ENCODE measurements at regions not wholly inside any gene's neighbourhood (a gene's known extent, or its start where the extent isn't known, plus 50 kb on each side); places are given as distances from the start of the nearest gene placed in this dataset.
"Not testable (repeated sequence)": the region's sequence is repeated elsewhere in the genome, so short reads cannot be mapped to it uniquely, and the experiment has no call there.

GRCh38 chr20:53891306-53891894 is 179.0 kb downstream of the BCAS1 start:
- no peak for DNase-seq (ENCODE audit: low read depth in 2 of 2)

- DNase-seq (ENCODE audit: low read depth in 2 of 2) = no peak
Observed at GRCh38 chr20:53890443-53891305, 179.7 kb downstream of the BCAS1 start.

- DNase-seq (ENCODE audit: low read depth in 2 of 2) = no peak
Observed at GRCh38 chr20:53889411-53890148, 180.8 kb downstream of the BCAS1 start.

- DNase-seq (ENCODE audit: low read depth in 2 of 2) = no peak
Observed at GRCh38 chr20:53888951-53889350, 181.4 kb downstream of the BCAS1 start.

GRCh38 chr20:53888510-53888909 is 181.9 kb downstream of the BCAS1 start:
- no peak for DNase-seq (ENCODE audit: low read depth in 2 of 2)

- DNase-seq (ENCODE audit: low read depth in 2 of 2) = no peak
Observed at GRCh38 chr20:53887973-53888372, 182.4 kb downstream of the BCAS1 start.

GRCh38 chr20:53884859-53885541 is 185.4 kb downstream of the BCAS1 start:
- DNase-seq (ENCODE audit: low read depth in 2 of 2) = no peak

- DNase-seq (ENCODE audit: low read depth in 2 of 2) = no peak
Observed at GRCh38 chr20:53883098-53883911, 187.1 kb downstream of the BCAS1 start.

GRCh38 chr20:53882438-53882986 is 187.9 kb downstream of the BCAS1 start:
- DNase-seq (ENCODE audit: low read depth in 2 of 2) = not testable (repeated sequence)

GRCh38 chr20:53881362-53881761 is 189.0 kb downstream of the BCAS1 start:
- DNase-seq (ENCODE audit: low read depth in 2 of 2) = no peak

- no peak for DNase-seq (ENCODE audit: low read depth in 2 of 2)
Observed at GRCh38 chr20:53880108-53880641, 190.2 kb downstream of the BCAS1 start.

- no peak for DNase-seq (ENCODE audit: low read depth in 2 of 2)
Observed at GRCh38 chr20:53879048-53879684, 191.2 kb downstream of the BCAS1 start.

- no peak for DNase-seq (ENCODE audit: low read depth in 2 of 2)
Observed at GRCh38 chr20:53878262-53879047, 191.9 kb downstream of the BCAS1 start.

GRCh38 chr20:53876956-53877355 is 193.4 kb downstream of the BCAS1 start:
- DNase-seq (ENCODE audit: low read depth in 2 of 2) = no peak

- DNase-seq (ENCODE audit: low read depth in 2 of 2) = no peak
Observed at GRCh38 chr20:53876470-53876869, 193.9 kb downstream of the BCAS1 start.

- no peak for DNase-seq (ENCODE audit: low read depth in 2 of 2)
Observed at GRCh38 chr20:53875452-53875851, 194.9 kb downstream of the BCAS1 start.

- DNase-seq (ENCODE audit: low read depth in 2 of 2) = no peak
Observed at GRCh38 chr20:53874706-53875105, 195.7 kb downstream of the BCAS1 start.

GRCh38 chr20:53874104-53874503 is 196.3 kb downstream of the BCAS1 start:
- DNase-seq (ENCODE audit: low read depth in 2 of 2) = no peak

- DNase-seq (ENCODE audit: low read depth in 2 of 2) = no peak
Observed at GRCh38 chr20:53873230-53873604, 197.2 kb downstream of the BCAS1 start.
